HepG2 (cell line): ENCODE measurements at regions not wholly inside any gene's neighbourhood (a gene's known extent, or its start where the extent isn't known, plus 50 kb on each side); places are given as distances from the start of the nearest gene placed in this dataset.

Experiments used
- ATAC-seq: fragments of 200-7000 bp; cut with Tn5 transposase; 3 replicates; pipeline ENCODE4 v1.9.1; 2020; ENCODE audit warnings: mild to moderate bottlenecking, moderate library complexity
- BruUV-seq: library from RNA; stranded (reverse); fragments of 400-500 nt; replicated peaks from 2 replicates; lab custom pipeline; 2021; lab: Mats Ljungman, UMichigan
- CTCF ChIA-PET: fragments of 300-600 bp; formaldehyde crosslinking; extraction: SDS; loops from one replicate; lab custom pipeline; 2021; ENCODE audit warnings: low total read pairs, inconsistent platforms, low intra/inter-chr PET ratio; lab: Yijun Ruan, JAX
- POLR2A ChIA-PET: fragments of 350-600 bp; sonication (Branson Sonifier 250); formaldehyde crosslinking; loops from one replicate; lab custom pipeline; 2020; ENCODE audit warnings: antibody characterized with exemption, inconsistent platforms; lab: Yijun Ruan, JAX
- DNase-seq: peaks from one replicate; pipeline ENCODE4 v3.0.0-alpha.2; 2015; ENCODE audit warnings: low spot score
- FAIRE-seq: peaks from 3 replicates; lab custom pipeline; 2011; peaks lifted over from hg19 to GRCh38; lab: Jason Lieb, UNC
- H2AFZ ChIP-seq: one replicate; pipeline ENCODE4 v1.6.1; 2011; ENCODE audit warnings: low read length, inconsistent platforms
- H3K27ac ChIP-seq: fragments of 300-600 bp; 3 replicates; pipeline ENCODE4 v1.8.0; 2011; ENCODE audit warnings: mixed run types, mild to moderate bottlenecking, mixed read lengths, low read length, inconsistent platforms; ENCODE audit not compliant: insufficient read depth; ENCODE audit errors: extremely low read length
- H3K27me3 ChIP-seq, 2 experiments: fragments of 200-600 bp in 1 of 2; 2 replicates in 1 of 2; 3 replicates in 1 of 2; pipeline versions ENCODE4 v1.6.0 to v1.8.0; 2011; ENCODE audit warnings: low read length in 2 of 2, mild to moderate bottlenecking in 2 of 2, moderate library complexity in 2 of 2, inconsistent platforms in 1 of 2; ENCODE audit not compliant: insufficient read depth in 2 of 2, control insufficient read depth in 1 of 2
- H3K36me3 ChIP-seq, 2 experiments: fragments of 200-600 bp in 1 of 2; replicated peaks in 1 of 2; 2 replicates in 1 of 2; 3 replicates in 1 of 2; pipeline versions ENCODE4 v1.5.1 to v1.8.0; 2011; ENCODE audit warnings: low read length in 2 of 2, inconsistent platforms in 1 of 2; ENCODE audit not compliant: insufficient read depth in 2 of 2, control insufficient read depth in 1 of 2
- H3K4me1 ChIP-seq: 2 replicates; pipeline ENCODE4 v1.5.1; 2012; ENCODE audit warnings: low read length, inconsistent platforms; ENCODE audit not compliant: insufficient read depth
- H3K4me2 ChIP-seq: 2 replicates; pipeline ENCODE4 v1.6.0; 2011; ENCODE audit warnings: low read depth, low read length, inconsistent platforms
- H3K4me3 ChIP-seq, 3 experiments: fragments of 200-600 bp in 1 of 3; sonication (generic), shearing (Covaris generic) in 1 of 3; replicated peaks in 1 of 3; 2 replicates each; pipeline ENCODE4 v1.5.1; 2011 to 2016; ENCODE audit warnings: low read length in 3 of 3, inconsistent platforms in 2 of 3, low read depth in 2 of 3, mild to moderate bottlenecking in 2 of 3, control low read depth in 1 of 3, mixed read lengths in 1 of 3; ENCODE audit not compliant: insufficient read depth in 1 of 3
- H3K79me2 ChIP-seq: one replicate; pipeline ENCODE4 v1.6.1; 2011; ENCODE audit warnings: low read length, inconsistent platforms; ENCODE audit not compliant: insufficient read depth
- H3K9ac ChIP-seq: 2 replicates; pipeline ENCODE4 v1.6.0; 2011; ENCODE audit warnings: mild to moderate bottlenecking, low read depth, low read length, inconsistent platforms; ENCODE audit not compliant: insufficient read depth
- H3K9me3 ChIP-seq: 2 replicates; pipeline ENCODE4 v1.5.1; 2012; ENCODE audit warnings: mild to moderate bottlenecking, low read length
- H4K20me1 ChIP-seq: 2 replicates; pipeline ENCODE4 v1.6.0; 2011; ENCODE audit warnings: inconsistent platforms, mild to moderate bottlenecking, low read length, moderate library complexity; ENCODE audit not compliant: insufficient read depth
- HOXA7 ChIP-seq: sonication (generic); formaldehyde crosslinking; IDR thresholded peaks from 2 replicates; pipeline ENCODE4 v1.8.1; 2022; ENCODE audit warnings: mild to moderate bottlenecking, missing genetic modification reagents, moderate library complexity
- IRF9 ChIP-seq: sonication (generic); formaldehyde crosslinking; IDR thresholded peaks from 2 replicates; pipeline ENCODE4 v1.8.0; 2022; ENCODE audit warnings: missing genetic modification reagents, mild to moderate bottlenecking, borderline replicate concordance
- USF2 ChIP-seq, 2 experiments: sonication (generic) in 1 of 2; formaldehyde crosslinking in 1 of 2; IDR thresholded peaks; 2 replicates each; pipeline versions ENCODE4 v1.5.1 to v1.6.1; 2011 to 2020; ENCODE audit warnings: borderline replicate concordance in 1 of 2, low read depth in 1 of 2, low read length in 1 of 2, mild to moderate bottlenecking in 1 of 2, missing genetic modification reagents in 1 of 2, moderate library complexity in 1 of 2
- ZNF574 ChIP-seq: sonication (generic); formaldehyde crosslinking; IDR thresholded peaks from 2 replicates; pipeline ENCODE4 v1.4.0; 2020; ENCODE audit warnings: missing genetic modification reagents
- WGBS: methylation state at CpG from one replicate; pipeline ENCODE4 v1.1.6; 2017; ENCODE audit warnings: low lambda C conversion rate; 5-methylcytosine and 5-hydroxymethylcytosine counted together
- in situ Hi-C: cut with HindIII; loops from 2 replicates; pipeline ENCODE4 v1.10.0; 2017; ENCODE audit warnings: low pct_unique_long_range_greater_than_20kb; ENCODE audit not compliant: extremely low pct_ligation_motif_present
- intact Hi-C: fragments of 100-400 bp; cut with micrococcal nuclease; formaldehyde crosslinking; loops from one replicate; pipeline ENCODE4 v1.10.0; 2022; ENCODE audit not compliant: unreplicated experiment

- H3K9me3 ChIP-seq, result no peaks in the 10 kb centered on the region
- H3K36me3 ChIP-seq, result no peaks in the 10 kb centered on the region
- intact Hi-C loops, result no loop called here
- H4K20me1 ChIP-seq, result no peaks in the 10 kb centered on the region
- no peak overlapping the region for H3K9ac ChIP-seq
- BruUV-seq, result no TSS peak
- H2AFZ ChIP-seq, result no peak overlapping the region
- WGBS, result 0% methylated on average over 1 of the region's 1 CpG
- no peaks in the 10 kb centered on the region for H3K27me3 ChIP-seq
- H3K79me2 ChIP-seq, result no peaks in the 10 kb centered on the region
- TF ChIP-seq IRF9 (no peak), ZNF574 (no peak), HOXA7 (CRISPR knock-in tag) (no peak), USF2 (IDR thresholded peaks at IDR 0.05; ENCODE audit: low read depth, low read length) (no peak), USF2 (CRISPR knock-in tag; IDR thresholded peaks at IDR 0.05; ENCODE audit: borderline replicate concordance) (no peak)
- TF ChIP-seq, all 625 proteins: peak for 0
- Histone ChIP-seq H3K4me1 (no peaks in the 10 kb centered on the region), H3K27ac (no peak overlapping the region), H3K4me2 (no peak overlapping the region), H3K4me3 (no peak overlapping the region)
- ATAC-seq (no peak), DNase-seq (no peak), FAIRE-seq (no peak)
- POLR2A ChIA-PET, result no interaction called here
- CTCF ChIA-PET, result no interaction called here
- in situ Hi-C loops, result no loop called here
These were observed 171.4 kb downstream of the PTN start for GRCh38 chr7:137172105-137172590.
